C4-2B (cell line): ENCODE measurements at regions not wholly inside any gene's neighbourhood (a gene's known extent, or its start where the extent isn't known, plus 50 kb on each side); places are given as distances from the start of the nearest gene placed in this dataset.

Source experiments
- ZFX ChIP-seq: fragments of 450-650 bp; IDR thresholded peaks from 2 replicates; pipeline ENCODE4 v1.6.1; 2017
- TF ChIP-seq, protein P1 (sequence below): fragments of 450-650 bp; conservative IDR thresholded peaks from 2 replicates; pipeline ENCODE4 v1.5.1; 2017; ENCODE audit warnings: mild to moderate bottlenecking

GRCh38 chr4:14478504-14478903, 523.8 kb upstream of the CPEB2 start:
- TF ChIP-seq, protein P1, sequence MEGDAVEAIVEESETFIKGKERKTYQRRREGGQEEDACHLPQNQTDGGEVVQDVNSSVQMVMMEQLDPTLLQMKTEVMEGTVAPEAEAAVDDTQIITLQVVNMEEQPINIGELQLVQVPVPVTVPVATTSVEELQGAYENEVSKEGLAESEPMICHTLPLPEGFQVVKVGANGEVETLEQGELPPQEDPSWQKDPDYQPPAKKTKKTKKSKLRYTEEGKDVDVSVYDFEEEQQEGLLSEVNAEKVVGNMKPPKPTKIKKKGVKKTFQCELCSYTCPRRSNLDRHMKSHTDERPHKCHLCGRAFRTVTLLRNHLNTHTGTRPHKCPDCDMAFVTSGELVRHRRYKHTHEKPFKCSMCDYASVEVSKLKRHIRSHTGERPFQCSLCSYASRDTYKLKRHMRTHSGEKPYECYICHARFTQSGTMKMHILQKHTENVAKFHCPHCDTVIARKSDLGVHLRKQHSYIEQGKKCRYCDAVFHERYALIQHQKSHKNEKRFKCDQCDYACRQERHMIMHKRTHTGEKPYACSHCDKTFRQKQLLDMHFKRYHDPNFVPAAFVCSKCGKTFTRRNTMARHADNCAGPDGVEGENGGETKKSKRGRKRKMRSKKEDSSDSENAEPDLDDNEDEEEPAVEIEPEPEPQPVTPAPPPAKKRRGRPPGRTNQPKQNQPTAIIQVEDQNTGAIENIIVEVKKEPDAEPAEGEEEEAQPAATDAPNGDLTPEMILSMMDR: no peak
- no peak for TF ChIP-seq ZFX
